Transverse colon (tissue), 4 donors: ENCODE measurements at regions not wholly inside any gene's neighbourhood (a gene's known extent, or its start where the extent isn't known, plus 50 kb on each side); places are given as distances from the start of the nearest gene placed in this dataset.
"Not testable (repeated sequence)": the region's sequence is repeated elsewhere in the genome, so short reads cannot be mapped to it uniquely, and the experiment has no call there.

Source experiments
- DNase-seq: peaks from one replicate; pipeline ENCODE4 v3.0.0-alpha.2; 2019
- H3K27ac ChIP-seq, 4 donors: fragments of 200-600 bp; sonication (generic); 2 replicates each; pipeline ENCODE4 v1.5.1; 2016 to 2018; ENCODE audit warnings: inconsistent platforms in 4 of 4
- H3K27me3 ChIP-seq: fragments of 200-600 bp; sonication (generic); 2 replicates; pipeline ENCODE4 v1.5.1; 2017; ENCODE audit warnings: inconsistent platforms
- H3K36me3 ChIP-seq, 4 donors: fragments of 200-600 bp; sonication (generic); 2 replicates each; pipeline ENCODE4 v1.5.1; 2017 to 2019; ENCODE audit warnings: inconsistent platforms in 4 of 4
- H3K4me1 ChIP-seq, 4 donors: fragments of 200-600 bp; sonication (generic); 2 replicates each; pipeline ENCODE4 v1.5.1; 2017 to 2020; ENCODE audit warnings: inconsistent platforms in 4 of 4
- H3K4me3 ChIP-seq, 4 donors: fragments of 200-600 bp; sonication (generic); 1 replicate in 1 of 4; 2 replicates in 3 of 4; pipeline versions ENCODE4 v1.5.1 to v1.6.1; 2017 to 2019; ENCODE audit warnings: inconsistent platforms in 4 of 4
- H3K9me3 ChIP-seq, 2 donors: fragments of 200-600 bp; sonication (generic); 2 replicates each; pipeline ENCODE4 v1.5.1; 2017 to 2019; ENCODE audit warnings: inconsistent platforms in 2 of 2
- EP300 ChIP-seq: sonication (generic); formaldehyde crosslinking; IDR thresholded peaks from one replicate; pipeline ENCODE4 v1.6.1; 2017; ENCODE audit warnings: antibody characterized with exemption, low read depth
- POLR2A ChIP-seq: fragments of 450-650 bp; IDR thresholded peaks from one replicate; pipeline ENCODE4 v1.6.1; 2016; ENCODE audit warnings: antibody characterized with exemption, mild to moderate bottlenecking, moderate library complexity
- POLR2AphosphoS5 ChIP-seq, 3 donors: sonication (generic); formaldehyde crosslinking; IDR thresholded peaks; one replicate each; pipeline ENCODE4 v1.6.1; 2016; ENCODE audit warnings: antibody characterized with exemption in 3 of 3
- WGBS, 2 donors: methylation state at CpG; one replicate each; pipeline ENCODE4 v1.1.5; 2018; ENCODE audit warnings: low coverage in 1 of 2; 5-methylcytosine and 5-hydroxymethylcytosine counted together
- in situ Hi-C, 4 donors: fragments of 200-750 bp; cut with MboI; loops; one replicate each; pipeline versions ENCODE4 v1.15.0 to v1.15.1; 2017; ENCODE audit warnings: low sequenced_read_pairs in 3 of 4, low pct_ligation_motif_present in 1 of 4, low pct_unique_long_range_greater_than_20kb in 1 of 4
- intact Hi-C: fragments of 100-400 bp; cut with DNase I; formaldehyde crosslinking; loops from one replicate; pipeline ENCODE4 v1.15.1; 2023; ENCODE audit warnings: low total_unique reads
- TF ChIP-seq, protein P1 (sequence below), 5 experiments: fragments of 200-600 bp in 3 of 5; fragments of 450-650 bp in 2 of 5; sonication (generic) in 3 of 5; IDR thresholded peaks; 1 replicate in 2 of 5; 2 replicates in 3 of 5; pipeline ENCODE4 v1.5.1; 2016 to 2017; ENCODE audit warnings: antibody characterized with exemption in 5 of 5, inconsistent platforms in 3 of 5, mild to moderate bottlenecking in 2 of 5, moderate library complexity in 1 of 5

DNA sequence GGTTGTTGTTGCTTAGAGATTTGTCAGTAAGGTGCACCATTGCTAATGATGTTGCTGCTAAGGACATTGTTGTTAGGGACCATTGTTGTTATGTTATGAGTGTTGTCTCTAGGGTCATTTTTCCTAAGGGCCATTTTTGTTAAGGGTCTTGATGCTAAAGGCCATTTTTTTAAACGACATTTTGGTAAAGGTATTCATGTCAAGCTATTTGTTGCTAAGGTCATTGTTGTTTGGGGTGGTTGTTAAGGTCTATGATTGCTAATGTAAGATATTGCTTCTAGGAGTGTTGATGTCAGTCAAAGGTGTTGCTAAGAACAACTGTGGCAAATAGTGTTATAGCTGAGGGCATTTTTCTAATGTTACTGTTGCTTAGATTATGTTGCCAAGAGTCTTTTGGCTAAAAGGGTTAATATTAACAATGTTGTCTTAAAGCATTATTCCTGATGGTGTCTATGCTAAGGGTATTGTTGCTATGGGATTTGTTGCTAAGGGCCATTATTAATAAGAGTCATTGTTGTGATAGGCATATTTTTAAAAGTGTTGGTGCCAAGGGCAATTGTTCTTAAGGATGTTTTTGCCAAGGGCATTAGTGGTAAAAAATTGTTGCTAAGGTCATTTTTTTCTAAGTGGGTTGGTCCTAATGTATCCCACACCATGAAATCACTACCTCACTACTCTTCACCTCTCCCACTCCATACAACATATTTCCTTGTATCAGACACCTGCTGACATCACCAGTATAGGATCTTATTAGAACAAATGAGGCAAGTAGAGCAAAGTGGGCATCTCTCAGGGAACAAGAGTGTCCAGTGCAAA is 56.2 kb downstream of the SPATA31A6 start:
- H3K36me3 ChIP-seq, intact Hi-C loops, in situ Hi-C loops, H3K9me3 ChIP-seq, H3K27ac ChIP-seq, DNase-seq, H3K27me3 ChIP-seq, H3K4me3 ChIP-seq, H3K4me1 ChIP-seq: not testable (repeated sequence)
- WGBS, 2 donors = 50 to 81% methylated on average over 1 of the region's 1 CpG

GRCh38 chr9:42240261-42240579 is 56.8 kb downstream of the SPATA31A6 start:
- WGBS, 2 donors = 25 to 33% methylated on average over 1 of the region's 1 CpG
- H3K27ac ChIP-seq, H3K9me3 ChIP-seq, in situ Hi-C loops, H3K36me3 ChIP-seq, intact Hi-C loops, DNase-seq, H3K27me3 ChIP-seq, H3K4me1 ChIP-seq, H3K4me3 ChIP-seq: not testable (repeated sequence)

DNA sequence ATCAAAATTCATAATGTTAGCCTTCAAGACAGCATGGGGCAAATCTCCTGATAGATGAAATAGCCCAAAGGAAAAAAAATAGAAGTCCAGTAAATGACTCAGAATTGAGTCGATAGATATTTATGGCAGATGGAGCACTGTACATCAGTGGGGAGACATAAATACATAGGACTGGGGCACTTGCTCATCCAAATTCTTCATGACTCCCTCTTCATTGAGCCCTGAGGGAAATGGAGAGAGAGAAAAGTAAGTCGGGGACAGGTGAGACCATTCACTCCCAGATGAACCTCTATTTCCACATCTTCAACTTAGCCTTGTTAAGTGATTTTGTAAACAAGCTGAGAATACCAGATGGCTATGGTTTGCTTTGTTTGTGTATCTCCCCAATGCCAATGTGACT is 59.8 kb downstream of the SPATA31A6 start:
- H3K27me3 ChIP-seq, in situ Hi-C loops, H3K36me3 ChIP-seq, H3K27ac ChIP-seq, H3K4me3 ChIP-seq, H3K4me1 ChIP-seq, intact Hi-C loops, H3K9me3 ChIP-seq, DNase-seq: not testable (repeated sequence)
- WGBS, 2 donors = 79 to 84% methylated on average over 2 of the region's 2 CpGs

GRCh38 chr9:42243822-42244221 is 60.4 kb downstream of the SPATA31A6 start:
- 65 to 73% methylated on average over 3 of the region's 3 CpGs for WGBS, 2 donors
- intact Hi-C loops, H3K4me1 ChIP-seq, H3K27me3 ChIP-seq, H3K36me3 ChIP-seq, H3K4me3 ChIP-seq, in situ Hi-C loops, H3K27ac ChIP-seq, H3K9me3 ChIP-seq, DNase-seq: not testable (repeated sequence)

- H3K27ac ChIP-seq, H3K4me1 ChIP-seq, H3K4me3 ChIP-seq, H3K27me3 ChIP-seq, in situ Hi-C loops, DNase-seq, intact Hi-C loops, H3K9me3 ChIP-seq, H3K36me3 ChIP-seq: not testable (repeated sequence)
- 74 to 75% methylated on average over 6 of the region's 6 CpGs for WGBS, 2 donors
Measured at GRCh38 chr9:42268729-42269128, 85.3 kb downstream of the SPATA31A6 start.

DNA sequence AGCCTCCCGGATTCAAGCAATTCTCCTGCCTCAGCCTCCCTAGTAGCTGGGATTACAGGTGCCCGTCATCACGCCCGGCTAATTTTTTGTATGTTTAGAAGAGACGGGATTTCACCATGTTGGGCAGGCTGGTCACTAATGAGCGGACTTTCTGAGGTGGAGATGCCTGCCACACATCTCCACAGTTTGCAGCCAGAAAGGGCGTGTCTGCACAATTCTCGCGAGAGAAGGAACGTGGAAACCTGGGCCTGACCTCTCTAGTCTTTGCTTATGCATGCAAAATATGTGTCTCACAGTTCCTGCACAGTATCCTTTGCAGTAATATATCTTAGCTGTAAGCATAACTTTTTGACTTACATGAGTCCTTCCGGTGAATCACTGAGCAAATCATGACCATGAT is 85.7 kb downstream of the SPATA31A6 start:
- DNase-seq, H3K27me3 ChIP-seq, H3K36me3 ChIP-seq, intact Hi-C loops, H3K27ac ChIP-seq, H3K9me3 ChIP-seq, in situ Hi-C loops, H3K4me1 ChIP-seq, H3K4me3 ChIP-seq: not testable (repeated sequence)
- 85 to 89% methylated on average over 9 to 11 of the region's 11 CpGs for WGBS, 2 donors

- H3K36me3 ChIP-seq, H3K27me3 ChIP-seq, H3K9me3 ChIP-seq, H3K4me3 ChIP-seq, intact Hi-C loops, DNase-seq, H3K4me1 ChIP-seq, H3K27ac ChIP-seq, in situ Hi-C loops: not testable (repeated sequence)
- WGBS, 2 donors = 79% methylated on average over 1 of the region's 1 CpG; no CpG with 5 or more reads in 1 of the 2 donors
Measured at GRCh38 chr9:42273191-42273590, 89.7 kb downstream of the SPATA31A6 start.

DNA sequence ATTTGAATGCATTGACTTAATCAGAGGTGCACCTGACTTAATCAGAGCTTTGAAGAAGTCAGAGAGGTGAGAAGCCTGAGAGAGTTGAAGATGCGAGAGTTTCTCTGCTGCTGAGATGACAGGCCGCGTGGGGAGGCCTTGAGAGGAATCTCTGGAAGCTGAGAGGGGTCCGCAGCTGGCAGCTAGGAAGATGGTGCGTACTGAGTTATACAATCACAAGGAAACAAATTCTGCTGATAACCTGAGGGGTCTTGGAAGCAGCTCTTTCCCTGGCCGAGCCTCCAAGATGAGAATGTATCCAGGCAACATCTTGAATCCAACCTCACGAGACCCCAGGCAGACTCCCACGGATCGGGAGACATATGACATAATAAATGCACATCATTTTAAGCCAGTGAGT is 91.7 kb downstream of the SPATA31A6 start:
- WGBS, 2 donors = 81 to 85% methylated on average over 9 of the region's 9 CpGs
- in situ Hi-C loops = no loop called here
- no peak overlapping the region for H3K27ac ChIP-seq
- TF ChIP-seq EP300 (no peak), POLR2A (no peak), POLR2AphosphoS5 (IDR thresholded peaks at IDR 0.05) (no peak)
- TF ChIP-seq, protein P1, sequence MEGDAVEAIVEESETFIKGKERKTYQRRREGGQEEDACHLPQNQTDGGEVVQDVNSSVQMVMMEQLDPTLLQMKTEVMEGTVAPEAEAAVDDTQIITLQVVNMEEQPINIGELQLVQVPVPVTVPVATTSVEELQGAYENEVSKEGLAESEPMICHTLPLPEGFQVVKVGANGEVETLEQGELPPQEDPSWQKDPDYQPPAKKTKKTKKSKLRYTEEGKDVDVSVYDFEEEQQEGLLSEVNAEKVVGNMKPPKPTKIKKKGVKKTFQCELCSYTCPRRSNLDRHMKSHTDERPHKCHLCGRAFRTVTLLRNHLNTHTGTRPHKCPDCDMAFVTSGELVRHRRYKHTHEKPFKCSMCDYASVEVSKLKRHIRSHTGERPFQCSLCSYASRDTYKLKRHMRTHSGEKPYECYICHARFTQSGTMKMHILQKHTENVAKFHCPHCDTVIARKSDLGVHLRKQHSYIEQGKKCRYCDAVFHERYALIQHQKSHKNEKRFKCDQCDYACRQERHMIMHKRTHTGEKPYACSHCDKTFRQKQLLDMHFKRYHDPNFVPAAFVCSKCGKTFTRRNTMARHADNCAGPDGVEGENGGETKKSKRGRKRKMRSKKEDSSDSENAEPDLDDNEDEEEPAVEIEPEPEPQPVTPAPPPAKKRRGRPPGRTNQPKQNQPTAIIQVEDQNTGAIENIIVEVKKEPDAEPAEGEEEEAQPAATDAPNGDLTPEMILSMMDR (IDR thresholded peaks at IDR 0.05) = no peak
- no peaks in the 10 kb centered on the region for H3K36me3 ChIP-seq
- no peaks in the 10 kb centered on the region for H3K27me3 ChIP-seq
- H3K4me3 ChIP-seq = no peak overlapping the region
- no peak for DNase-seq
- H3K4me1 ChIP-seq = no peaks in the 10 kb centered on the region
- intact Hi-C loops = no loop called here
- no peaks in the 10 kb centered on the region for H3K9me3 ChIP-seq

GRCh38 chr9:42282531-42283178 is 99.2 kb downstream of the SPATA31A6 start:
- intact Hi-C loops, DNase-seq, H3K27me3 ChIP-seq, H3K9me3 ChIP-seq, in situ Hi-C loops, H3K4me1 ChIP-seq, H3K36me3 ChIP-seq, H3K27ac ChIP-seq, H3K4me3 ChIP-seq: not testable (repeated sequence)
- WGBS, 2 donors = 32 to 45% methylated on average over 7 of the region's 7 CpGs

DNA sequence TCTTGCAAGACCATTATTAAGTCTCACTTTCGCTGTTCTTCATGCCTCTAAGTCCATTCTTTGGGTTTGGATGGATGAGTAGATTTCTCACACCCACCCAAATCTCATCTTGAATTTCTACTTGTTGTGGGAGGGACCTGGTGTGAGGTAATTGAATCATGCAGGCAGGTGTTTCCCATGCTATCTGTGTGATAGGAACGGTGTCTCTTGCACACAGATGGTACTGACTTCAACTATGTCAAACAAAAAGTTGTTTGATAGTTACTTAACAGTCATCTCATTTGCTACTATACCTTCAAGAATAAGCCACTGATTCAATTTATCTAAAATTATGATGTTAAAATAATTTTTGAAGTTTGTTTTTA is 99.7 kb downstream of the SPATA31A6 start:
- in situ Hi-C loops = not testable (repeated sequence)

More for the DNA sequence above, 99.7 kb downstream of the SPATA31A6 start:
- H3K27me3 ChIP-seq, H3K9me3 ChIP-seq, DNase-seq, H3K4me1 ChIP-seq, H3K36me3 ChIP-seq, intact Hi-C loops, H3K27ac ChIP-seq, H3K4me3 ChIP-seq: not testable (repeated sequence)
- WGBS, 2 donors = 37 to 49% methylated on average over 2 of the region's 2 CpGs
